Neural cell (in vitro differentiated cells): ENCODE measurements at regions not wholly inside any gene's neighbourhood (a gene's known extent, or its start where the extent isn't known, plus 50 kb on each side); places are given as distances from the start of the nearest gene placed in this dataset.

Experiments
- EZH2 ChIP-seq: fragments of 200-600, 300-800 bp; shearing (Covaris generic), sonication (generic); IDR thresholded peaks from 2 replicates; pipeline ENCODE4 v1.6.1; 2014; ENCODE audit warnings: antibody characterized with exemption, low read length, borderline replicate concordance, mild to moderate bottlenecking; ENCODE audit not compliant: insufficient read depth, poor library complexity, severe bottlenecking
- POLR2AphosphoS5 ChIP-seq: IDR thresholded peaks from 2 replicates; pipeline ENCODE4 v1.6.1; 2012
- SMC3 ChIP-seq: fragments of 450-650 bp; conservative IDR thresholded peaks from 2 replicates; pipeline ENCODE4 v1.6.1; 2014; ENCODE audit warnings: antibody characterized with exemption, mild to moderate bottlenecking, moderate library complexity; ENCODE audit not compliant: poor library complexity
- TAF1 ChIP-seq: IDR thresholded peaks from 2 replicates; pipeline ENCODE4 v1.6.1; 2012; ENCODE audit warnings: low read depth
- TF ChIP-seq, protein P1 (sequence below): fragments of 450-650 bp; IDR thresholded peaks from 2 replicates; pipeline ENCODE4 v1.5.1; 2014; ENCODE audit warnings: antibody characterized with exemption, mild to moderate bottlenecking, moderate library complexity; ENCODE audit not compliant: poor library complexity, severe bottlenecking

DNA sequence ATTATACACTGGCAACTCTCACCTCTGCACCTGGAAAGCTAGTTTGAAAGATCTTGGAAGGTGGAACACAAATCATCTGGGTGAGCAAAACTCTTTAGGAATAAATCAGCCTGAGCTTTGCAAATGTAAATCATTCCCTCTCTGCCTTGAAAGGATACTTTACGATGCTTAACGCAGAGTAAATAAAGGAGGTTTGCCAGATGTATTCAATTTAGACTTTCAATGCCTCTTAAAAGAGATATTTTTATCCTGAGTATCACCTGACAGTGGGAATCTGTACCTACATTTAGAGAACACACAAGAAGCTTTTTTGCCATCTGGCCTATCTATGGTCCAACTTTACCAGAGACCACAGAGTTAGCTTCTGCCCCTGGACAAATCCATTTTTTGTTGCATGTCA lies 983.2 kb upstream of the CDH2 start:
- TF ChIP-seq, protein P1, sequence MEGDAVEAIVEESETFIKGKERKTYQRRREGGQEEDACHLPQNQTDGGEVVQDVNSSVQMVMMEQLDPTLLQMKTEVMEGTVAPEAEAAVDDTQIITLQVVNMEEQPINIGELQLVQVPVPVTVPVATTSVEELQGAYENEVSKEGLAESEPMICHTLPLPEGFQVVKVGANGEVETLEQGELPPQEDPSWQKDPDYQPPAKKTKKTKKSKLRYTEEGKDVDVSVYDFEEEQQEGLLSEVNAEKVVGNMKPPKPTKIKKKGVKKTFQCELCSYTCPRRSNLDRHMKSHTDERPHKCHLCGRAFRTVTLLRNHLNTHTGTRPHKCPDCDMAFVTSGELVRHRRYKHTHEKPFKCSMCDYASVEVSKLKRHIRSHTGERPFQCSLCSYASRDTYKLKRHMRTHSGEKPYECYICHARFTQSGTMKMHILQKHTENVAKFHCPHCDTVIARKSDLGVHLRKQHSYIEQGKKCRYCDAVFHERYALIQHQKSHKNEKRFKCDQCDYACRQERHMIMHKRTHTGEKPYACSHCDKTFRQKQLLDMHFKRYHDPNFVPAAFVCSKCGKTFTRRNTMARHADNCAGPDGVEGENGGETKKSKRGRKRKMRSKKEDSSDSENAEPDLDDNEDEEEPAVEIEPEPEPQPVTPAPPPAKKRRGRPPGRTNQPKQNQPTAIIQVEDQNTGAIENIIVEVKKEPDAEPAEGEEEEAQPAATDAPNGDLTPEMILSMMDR = no peak
- TF ChIP-seq TAF1 (no peak), POLR2AphosphoS5 (no peak), EZH2 (no peak), SMC3 (no peak)
